Bronchial epithelial cell (primary cell): ENCODE measurements at regions not wholly inside any gene's neighbourhood (a gene's known extent, or its start where the extent isn't known, plus 50 kb on each side); places are given as distances from the start of the nearest gene placed in this dataset.

Source experiments
- DNase-seq: peaks from one replicate; pipeline ENCODE4 v3.0.0-alpha.2; 2010; ENCODE audit warnings: low read depth
- FAIRE-seq: peaks from 2 replicates; lab custom pipeline; 2011; peaks lifted over from hg19 to GRCh38; lab: Jason Lieb, UNC
- H3K27me3 ChIP-seq: 2 replicates; pipeline ENCODE4 v1.5.1; 2011; ENCODE audit warnings: low read length; ENCODE audit not compliant: control insufficient read depth, insufficient read depth
- H3K36me3 ChIP-seq: 2 replicates; pipeline ENCODE4 v1.5.1; 2011; ENCODE audit warnings: low read length; ENCODE audit not compliant: control insufficient read depth, insufficient read depth
- H3K4me3 ChIP-seq: 2 replicates; pipeline ENCODE4 v1.5.1; 2011; ENCODE audit warnings: mild to moderate bottlenecking, low read depth, low read length, control low read depth
- TF ChIP-seq, protein P1 (sequence below): IDR thresholded peaks from 2 replicates; pipeline ENCODE4 v1.5.1; 2011; ENCODE audit warnings: mild to moderate bottlenecking, moderate library complexity, low read length, control low read depth, inconsistent platforms; ENCODE audit not compliant: insufficient read depth, severe bottlenecking

DNA sequence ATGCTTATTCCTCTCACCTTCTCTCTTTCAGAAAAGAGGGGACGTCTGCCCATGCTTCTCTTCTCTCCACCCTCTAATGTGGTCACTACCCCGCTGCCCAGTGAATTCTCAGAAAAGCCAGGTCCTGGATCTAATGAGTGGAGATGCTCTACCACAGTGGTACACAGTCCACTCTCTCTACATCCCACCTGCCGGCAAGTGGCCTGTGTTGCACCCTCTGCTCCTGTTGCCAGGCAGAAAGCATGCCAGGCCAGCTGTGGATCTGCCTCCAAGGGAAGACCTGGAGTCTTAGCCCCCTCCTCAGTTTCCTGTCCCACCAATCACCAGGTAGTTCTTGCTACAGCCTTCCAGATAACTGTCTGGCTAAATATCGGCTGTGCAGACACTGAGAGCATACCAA lies 71.2 kb upstream of the SPDL1 start:
- DNase-seq (no peak), FAIRE-seq (no peak)
- H3K27me3 ChIP-seq = no peaks in the 10 kb centered on the region
- H3K36me3 ChIP-seq = no peaks in the 10 kb centered on the region
- no peak overlapping the region for H3K4me3 ChIP-seq
- TF ChIP-seq, protein P1, sequence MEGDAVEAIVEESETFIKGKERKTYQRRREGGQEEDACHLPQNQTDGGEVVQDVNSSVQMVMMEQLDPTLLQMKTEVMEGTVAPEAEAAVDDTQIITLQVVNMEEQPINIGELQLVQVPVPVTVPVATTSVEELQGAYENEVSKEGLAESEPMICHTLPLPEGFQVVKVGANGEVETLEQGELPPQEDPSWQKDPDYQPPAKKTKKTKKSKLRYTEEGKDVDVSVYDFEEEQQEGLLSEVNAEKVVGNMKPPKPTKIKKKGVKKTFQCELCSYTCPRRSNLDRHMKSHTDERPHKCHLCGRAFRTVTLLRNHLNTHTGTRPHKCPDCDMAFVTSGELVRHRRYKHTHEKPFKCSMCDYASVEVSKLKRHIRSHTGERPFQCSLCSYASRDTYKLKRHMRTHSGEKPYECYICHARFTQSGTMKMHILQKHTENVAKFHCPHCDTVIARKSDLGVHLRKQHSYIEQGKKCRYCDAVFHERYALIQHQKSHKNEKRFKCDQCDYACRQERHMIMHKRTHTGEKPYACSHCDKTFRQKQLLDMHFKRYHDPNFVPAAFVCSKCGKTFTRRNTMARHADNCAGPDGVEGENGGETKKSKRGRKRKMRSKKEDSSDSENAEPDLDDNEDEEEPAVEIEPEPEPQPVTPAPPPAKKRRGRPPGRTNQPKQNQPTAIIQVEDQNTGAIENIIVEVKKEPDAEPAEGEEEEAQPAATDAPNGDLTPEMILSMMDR = no peak

DNA sequence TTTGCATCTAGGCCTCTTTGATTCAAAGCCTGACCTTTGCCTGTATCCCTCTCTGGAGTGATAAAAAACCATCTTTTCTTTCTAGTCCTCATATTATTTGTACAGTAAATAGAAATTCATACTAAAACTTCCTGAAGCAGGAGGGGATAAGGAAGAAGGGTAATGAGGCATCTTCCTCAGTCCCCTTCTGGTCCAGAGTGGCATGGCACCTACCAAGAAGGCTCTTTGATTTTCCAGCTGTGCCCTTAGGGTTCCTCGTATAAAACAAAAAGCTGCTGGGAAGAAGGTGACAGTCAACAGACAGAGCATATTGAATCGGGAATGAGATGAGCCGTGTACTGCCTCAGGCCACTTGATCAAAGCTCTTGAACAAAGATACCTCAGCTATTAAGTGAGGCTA lies 71.9 kb upstream of the SPDL1 start:
- no peak for DNase-seq
- FAIRE-seq = no peak
- Histone ChIP-seq H3K36me3 (no peaks in the 10 kb centered on the region), H3K4me3 (no peak overlapping the region), H3K27me3 (no peaks in the 10 kb centered on the region)
- TF ChIP-seq, protein P1 = no peak

DNA sequence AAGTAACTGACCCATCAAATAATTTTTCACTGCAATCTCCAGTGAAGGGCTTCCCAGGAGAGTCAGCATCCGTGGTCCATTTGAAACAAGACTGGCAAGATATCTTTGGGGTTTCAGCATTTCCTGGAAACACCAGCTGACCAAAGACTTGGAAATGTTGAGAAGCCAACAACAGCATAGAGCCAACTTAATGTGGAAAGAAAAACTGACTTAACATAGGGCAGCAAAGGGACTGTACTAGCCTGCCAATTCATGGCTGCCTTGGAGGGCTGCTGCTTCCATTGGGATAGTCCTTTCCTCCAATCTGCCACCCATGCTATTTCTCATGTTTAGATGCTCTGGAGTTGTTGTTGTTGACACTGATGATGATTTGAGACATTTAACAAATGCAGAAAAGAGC lies 76.5 kb upstream of the SPDL1 start:
- DNase-seq (no peak), FAIRE-seq (no peak)
- Histone ChIP-seq H3K27me3 (no peaks in the 10 kb centered on the region), H3K36me3 (no peaks in the 10 kb centered on the region), H3K4me3 (no peak overlapping the region)
- TF ChIP-seq, protein P1 = no peak

DNA sequence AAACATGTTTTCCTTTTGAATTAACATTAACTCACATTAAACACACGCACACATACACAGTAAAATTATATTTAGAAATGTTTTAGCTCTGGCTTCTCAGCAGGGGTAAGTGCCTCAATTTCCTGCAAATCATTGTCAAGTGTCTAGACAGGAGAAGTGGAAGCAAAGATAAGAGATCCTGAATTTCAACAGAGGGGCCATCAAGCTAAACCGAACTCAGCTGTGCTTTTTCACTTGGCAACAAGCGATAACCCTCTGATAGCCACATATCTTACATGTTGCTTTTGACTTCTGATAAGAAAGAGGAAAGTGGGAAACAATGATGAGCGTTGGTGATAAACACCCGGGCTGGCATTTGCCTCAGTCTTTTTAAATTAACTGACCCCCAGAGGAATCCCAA lies 79.7 kb upstream of the SPDL1 start:
- no peak overlapping the region for H3K4me3 ChIP-seq
- FAIRE-seq = no peak
- H3K27me3 ChIP-seq = no peaks in the 10 kb centered on the region
- TF ChIP-seq, protein P1 = no peak
- no peaks in the 10 kb centered on the region for H3K36me3 ChIP-seq
- no peak for DNase-seq

DNA sequence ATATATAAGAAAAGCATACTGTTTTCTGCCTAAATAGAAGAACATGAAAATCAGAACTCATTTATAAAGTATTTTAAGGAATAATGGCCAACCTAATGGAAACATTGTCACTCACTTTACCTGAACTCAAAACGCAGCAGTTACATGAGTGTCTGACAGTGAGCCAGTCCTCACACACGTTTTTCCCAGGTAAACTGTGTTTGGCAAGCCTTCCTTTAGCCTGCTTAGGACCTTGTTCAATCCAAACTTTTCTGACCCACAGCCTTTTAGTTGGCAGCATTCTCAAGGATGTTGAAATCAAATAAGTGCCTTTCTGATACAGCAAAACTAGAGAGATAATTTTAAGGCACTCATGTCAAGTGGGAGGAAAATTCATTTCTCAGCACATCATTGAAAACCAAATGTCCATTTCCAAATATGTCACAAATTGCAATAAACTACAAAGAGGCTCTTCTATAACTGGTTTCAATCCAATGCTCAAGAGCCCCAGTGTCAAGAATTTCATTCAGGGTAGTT lies 83.5 kb upstream of the SPDL1 start:
- H3K36me3 ChIP-seq = no peaks in the 10 kb centered on the region
- DNase-seq (no peak), FAIRE-seq (no peak)
- no peak overlapping the region for H3K4me3 ChIP-seq
- H3K27me3 ChIP-seq = no peaks in the 10 kb centered on the region
- TF ChIP-seq, protein P1 = no peak

DNA sequence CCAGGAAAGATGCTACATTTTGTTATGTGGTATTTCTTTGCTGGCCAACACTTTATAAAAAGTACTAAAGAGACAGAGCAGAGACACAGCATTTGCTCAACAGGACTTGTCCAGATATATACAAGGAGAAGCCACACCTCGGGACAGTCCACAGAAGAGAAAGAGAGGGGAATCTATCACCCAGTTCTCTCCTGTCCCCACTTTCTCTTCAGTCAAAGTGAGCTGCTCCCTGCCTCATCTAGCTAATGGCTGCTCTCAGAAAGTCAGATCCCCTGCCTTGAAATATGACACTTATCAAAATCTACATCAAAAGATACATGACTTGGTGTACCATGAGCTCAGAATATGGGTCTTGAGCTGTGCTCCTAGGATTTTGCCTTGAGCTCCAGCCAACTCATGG lies 86.7 kb upstream of the SPDL1 start:
- TF ChIP-seq, protein P1 = no peak
- DNase-seq (no peak), FAIRE-seq (no peak)
- H3K27me3 ChIP-seq = no peaks in the 10 kb centered on the region
- no peak overlapping the region for H3K4me3 ChIP-seq
- no peaks in the 10 kb centered on the region for H3K36me3 ChIP-seq
